ENCODE measurements at regions not wholly inside any gene's neighbourhood (a gene's known extent, or its start where the extent isn't known, plus 50 kb on each side); places are given as distances from the start of the nearest gene placed in this dataset.

- Histone ChIP-seq H3K9me3 (no peaks in the 10 kb centered on the region), H3K4me3 (replicated peaks in 1 of 3) (no peak overlapping the region), H3K4me1 (no peaks in the 10 kb centered on the region), H3K27ac (no peak overlapping the region), H3K36me3 (no peaks in the 10 kb centered on the region), H3K27me3 (no peaks in the 10 kb centered on the region)
- intact Hi-C loops (cut with DNase I) = no loop called here
- no peak for DNase-seq
- TF ChIP-seq, protein P1, sequence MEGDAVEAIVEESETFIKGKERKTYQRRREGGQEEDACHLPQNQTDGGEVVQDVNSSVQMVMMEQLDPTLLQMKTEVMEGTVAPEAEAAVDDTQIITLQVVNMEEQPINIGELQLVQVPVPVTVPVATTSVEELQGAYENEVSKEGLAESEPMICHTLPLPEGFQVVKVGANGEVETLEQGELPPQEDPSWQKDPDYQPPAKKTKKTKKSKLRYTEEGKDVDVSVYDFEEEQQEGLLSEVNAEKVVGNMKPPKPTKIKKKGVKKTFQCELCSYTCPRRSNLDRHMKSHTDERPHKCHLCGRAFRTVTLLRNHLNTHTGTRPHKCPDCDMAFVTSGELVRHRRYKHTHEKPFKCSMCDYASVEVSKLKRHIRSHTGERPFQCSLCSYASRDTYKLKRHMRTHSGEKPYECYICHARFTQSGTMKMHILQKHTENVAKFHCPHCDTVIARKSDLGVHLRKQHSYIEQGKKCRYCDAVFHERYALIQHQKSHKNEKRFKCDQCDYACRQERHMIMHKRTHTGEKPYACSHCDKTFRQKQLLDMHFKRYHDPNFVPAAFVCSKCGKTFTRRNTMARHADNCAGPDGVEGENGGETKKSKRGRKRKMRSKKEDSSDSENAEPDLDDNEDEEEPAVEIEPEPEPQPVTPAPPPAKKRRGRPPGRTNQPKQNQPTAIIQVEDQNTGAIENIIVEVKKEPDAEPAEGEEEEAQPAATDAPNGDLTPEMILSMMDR (IDR thresholded peaks at IDR 0.05) = no peak
Measured at GRCh38 chrY:8036563-8036962, 1125.0 kb upstream of the AMELY start.

DNA sequence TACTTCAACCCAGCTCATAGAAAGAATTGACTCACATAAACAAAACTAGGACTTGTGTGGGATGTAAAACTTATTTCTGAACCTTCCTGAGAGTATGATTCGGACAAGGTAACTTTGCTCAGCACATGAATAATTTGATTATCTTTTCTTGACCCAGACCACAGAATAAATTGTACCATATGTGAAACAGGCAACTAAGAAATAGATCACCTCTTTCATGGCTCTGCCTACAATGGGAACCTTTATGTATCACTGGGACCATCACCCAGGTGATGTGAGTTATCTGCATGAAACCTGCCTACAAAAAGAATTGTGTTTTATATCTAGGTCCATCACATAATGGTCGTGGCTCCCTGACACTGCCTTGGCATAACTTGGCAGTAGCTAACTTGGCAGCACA lies 1124.1 kb upstream of the AMELY start:
- no peaks in the 10 kb centered on the region for H3K4me1 ChIP-seq
- no peaks in the 10 kb centered on the region for H3K27me3 ChIP-seq
- no peak overlapping the region for H3K27ac ChIP-seq
- H3K36me3 ChIP-seq = no peaks in the 10 kb centered on the region
- WGBS, 2 donors = 45 to 62% methylated on average over 2 of the region's 2 CpGs
- no peak for TF ChIP-seq POLR2A (IDR thresholded peaks at IDR 0.05)
- TF ChIP-seq, protein P1 (IDR thresholded peaks at IDR 0.05) = no peak
- no peak overlapping the region for H3K4me3 ChIP-seq (replicated peaks in 1 of 3)
- DNase-seq = no peak
- no peaks in the 10 kb centered on the region for H3K9me3 ChIP-seq
- intact Hi-C loops (cut with DNase I) = no loop called here

- TF ChIP-seq POLR2A (IDR thresholded peaks at IDR 0.05) = no peak
- TF ChIP-seq, protein P1 (IDR thresholded peaks at IDR 0.05) = no peak
- Histone ChIP-seq H3K27ac (no peak overlapping the region), H3K9me3 (no peaks in the 10 kb centered on the region), H3K4me3 (replicated peaks in 1 of 3) (no peak overlapping the region), H3K4me1 (no peaks in the 10 kb centered on the region), H3K27me3 (no peaks in the 10 kb centered on the region), H3K36me3 (no peaks in the 10 kb centered on the region)
- intact Hi-C loops (cut with DNase I) = no loop called here
- DNase-seq = no peak
- WGBS, 2 donors = 55 to 77% methylated on average over 2 of the region's 2 CpGs
Measured at GRCh38 chrY:8034673-8035072, 1123.1 kb upstream of the AMELY start.

GRCh38 chrY:8033200-8033599 lies 1121.6 kb upstream of the AMELY start:
- H3K27ac ChIP-seq = no peak overlapping the region
- no peak for TF ChIP-seq POLR2A (IDR thresholded peaks at IDR 0.05)
- TF ChIP-seq, protein P1 (IDR thresholded peaks at IDR 0.05) = no peak
- H3K4me1 ChIP-seq = no peaks in the 10 kb centered on the region
- H3K36me3 ChIP-seq = no peaks in the 10 kb centered on the region
- 55 to 75% methylated on average over 1 to 2 of the region's 2 CpGs for WGBS, 2 donors
- no peak for DNase-seq
- no peaks in the 10 kb centered on the region for H3K27me3 ChIP-seq
- H3K9me3 ChIP-seq = no peaks in the 10 kb centered on the region
- intact Hi-C loops (cut with DNase I) = no loop called here
- H3K4me3 ChIP-seq (replicated peaks in 1 of 3) = no peak overlapping the region

- Histone ChIP-seq H3K36me3 (no peaks in the 10 kb centered on the region), H3K27me3 (no peaks in the 10 kb centered on the region), H3K4me1 (no peaks in the 10 kb centered on the region), H3K27ac (no peak overlapping the region), H3K4me3 (replicated peaks in 1 of 3) (no peak overlapping the region), H3K9me3 (no peaks in the 10 kb centered on the region)
- TF ChIP-seq, protein P1 (IDR thresholded peaks at IDR 0.05) = no peak
- TF ChIP-seq POLR2A (IDR thresholded peaks at IDR 0.05) = no peak
- DNase-seq = no peak
- 90 to 100% methylated on average over 1 of the region's 1 CpG for WGBS, 2 donors
- intact Hi-C loops (cut with DNase I) = no loop called here
Measured at GRCh38 chrY:8020540-8020939, 1109.0 kb upstream of the AMELY start.
